SK-N-SH (cell line): ENCODE measurements at regions not wholly inside any gene's neighbourhood (a gene's known extent, or its start where the extent isn't known, plus 50 kb on each side); places are given as distances from the start of the nearest gene placed in this dataset.

Experiments
- CHD2 ChIP-seq: fragments of 150-350 bp; IDR thresholded peaks from 2 replicates; pipeline ENCODE4 v1.6.1; 2018; ENCODE audit warnings: low read length; ENCODE audit not compliant: partially characterized antibody
- CTCF ChIP-seq: fragments of 200-600 bp; sonication (generic); IDR thresholded peaks from 2 replicates; pipeline ENCODE4 v1.6.1; 2017; ENCODE audit warnings: antibody characterized with exemption, mild to moderate bottlenecking, moderate library complexity
- POLR2AphosphoS5 ChIP-seq: IDR thresholded peaks from 2 replicates; pipeline ENCODE4 v1.6.1; 2012; ENCODE audit warnings: low read depth, low read length
- RFX5 ChIP-seq: IDR thresholded peaks from 2 replicates; pipeline ENCODE4 v1.6.1; 2012; ENCODE audit warnings: mild to moderate bottlenecking, improper control_type of control experiment, low read length
- SMC3 ChIP-seq: IDR thresholded peaks from 2 replicates; pipeline ENCODE4 v1.6.1; 2012; ENCODE audit warnings: low read depth, low read length, improper control_type of control experiment
- YY1 ChIP-seq: IDR thresholded peaks from 2 replicates; pipeline ENCODE4 v1.4.0; 2012; ENCODE audit warnings: low read depth, mild to moderate bottlenecking
- TF ChIP-seq, protein P1 (sequence below): IDR thresholded peaks from 2 replicates; pipeline ENCODE4 v1.4.0; 2012; ENCODE audit warnings: low read depth, borderline replicate concordance

DNA sequence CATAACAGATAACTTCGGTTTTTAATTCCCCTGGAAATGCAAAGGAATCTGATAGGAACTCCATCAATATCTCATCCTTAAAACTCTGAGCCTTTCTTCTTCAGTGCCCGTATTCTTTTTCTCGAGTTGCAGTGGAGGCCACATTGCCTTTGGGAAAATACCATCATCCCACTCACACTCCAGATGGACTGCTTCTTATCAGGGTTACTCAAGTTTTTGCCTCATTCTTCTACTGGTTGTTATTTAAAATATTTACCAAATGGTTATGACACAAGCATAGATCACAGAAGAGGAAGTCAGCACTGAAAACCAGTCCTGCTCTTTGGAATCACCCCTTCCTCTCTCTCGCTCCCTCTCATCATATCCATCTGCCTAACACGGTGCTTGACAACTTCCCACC is 1020.5 kb upstream of the SLC10A2 start:
- TF ChIP-seq CTCF (no peak), RFX5 (no peak), SMC3 (no peak), CHD2 (no peak), YY1 (no peak), POLR2AphosphoS5 (no peak)
- TF ChIP-seq, protein P1, sequence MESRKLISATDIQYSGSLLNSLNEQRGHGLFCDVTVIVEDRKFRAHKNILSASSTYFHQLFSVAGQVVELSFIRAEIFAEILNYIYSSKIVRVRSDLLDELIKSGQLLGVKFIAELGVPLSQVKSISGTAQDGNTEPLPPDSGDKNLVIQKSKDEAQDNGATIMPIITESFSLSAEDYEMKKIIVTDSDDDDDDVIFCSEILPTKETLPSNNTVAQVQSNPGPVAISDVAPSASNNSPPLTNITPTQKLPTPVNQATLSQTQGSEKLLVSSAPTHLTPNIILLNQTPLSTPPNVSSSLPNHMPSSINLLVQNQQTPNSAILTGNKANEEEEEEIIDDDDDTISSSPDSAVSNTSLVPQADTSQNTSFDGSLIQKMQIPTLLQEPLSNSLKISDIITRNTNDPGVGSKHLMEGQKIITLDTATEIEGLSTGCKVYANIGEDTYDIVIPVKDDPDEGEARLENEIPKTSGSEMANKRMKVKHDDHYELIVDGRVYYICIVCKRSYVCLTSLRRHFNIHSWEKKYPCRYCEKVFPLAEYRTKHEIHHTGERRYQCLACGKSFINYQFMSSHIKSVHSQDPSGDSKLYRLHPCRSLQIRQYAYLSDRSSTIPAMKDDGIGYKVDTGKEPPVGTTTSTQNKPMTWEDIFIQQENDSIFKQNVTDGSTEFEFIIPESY, result no peak
